ENCODE measurements at regions not wholly inside any gene's neighbourhood (a gene's known extent, or its start where the extent isn't known, plus 50 kb on each side); places are given as distances from the start of the nearest gene placed in this dataset.
"Not testable (repeated sequence)": the region's sequence is repeated elsewhere in the genome, so short reads cannot be mapped to it uniquely, and the experiment has no call there.

GRCh38 chrX:127221821-127222220 lies 402.3 kb downstream of the PRR32 start:
- not testable (repeated sequence) for DNase-seq

GRCh38 chrX:127243654-127244053 lies 424.1 kb downstream of the PRR32 start:
- no peak for DNase-seq

GRCh38 chrX:127259742-127260141 lies 440.2 kb downstream of the PRR32 start:
- no peak for DNase-seq

- peak; percentile 2 for DNase-seq
Observed at GRCh38 chrX:127276326-127276725, 456.8 kb downstream of the PRR32 start.

- no peak for DNase-seq
Observed at GRCh38 chrX:127300511-127300910, 481.0 kb downstream of the PRR32 start.

GRCh38 chrX:127302841-127303240 lies 483.3 kb downstream of the PRR32 start:
- no peak for DNase-seq

- DNase-seq = no peak
Observed at GRCh38 chrX:127305013-127305412, 485.5 kb downstream of the PRR32 start.

GRCh38 chrX:127306262-127306661 lies 486.7 kb downstream of the PRR32 start:
- no peak for DNase-seq

GRCh38 chrX:127313635-127314034 lies 494.1 kb downstream of the PRR32 start:
- no peak for DNase-seq

- DNase-seq = no peak
Observed at GRCh38 chrX:127317159-127317558, 497.6 kb downstream of the PRR32 start.

- no peak for DNase-seq
Observed at GRCh38 chrX:127324128-127324527, 504.6 kb downstream of the PRR32 start.

Measured in eye (tissue), 1 donor.